HG03520 (cell line): ENCODE measurements at regions not wholly inside any gene's neighbourhood (a gene's known extent, or its start where the extent isn't known, plus 50 kb on each side); places are given as distances from the start of the nearest gene placed in this dataset.

ENCODE experiments used
- ATAC-seq: cut with Tn5 transposase; IDR thresholded peaks from one replicate; pipeline ENCODE4 v1.9.1; 2021; ENCODE audit warnings: mild to moderate bottlenecking, moderate library complexity; ENCODE audit not compliant: unreplicated experiment

DNA sequence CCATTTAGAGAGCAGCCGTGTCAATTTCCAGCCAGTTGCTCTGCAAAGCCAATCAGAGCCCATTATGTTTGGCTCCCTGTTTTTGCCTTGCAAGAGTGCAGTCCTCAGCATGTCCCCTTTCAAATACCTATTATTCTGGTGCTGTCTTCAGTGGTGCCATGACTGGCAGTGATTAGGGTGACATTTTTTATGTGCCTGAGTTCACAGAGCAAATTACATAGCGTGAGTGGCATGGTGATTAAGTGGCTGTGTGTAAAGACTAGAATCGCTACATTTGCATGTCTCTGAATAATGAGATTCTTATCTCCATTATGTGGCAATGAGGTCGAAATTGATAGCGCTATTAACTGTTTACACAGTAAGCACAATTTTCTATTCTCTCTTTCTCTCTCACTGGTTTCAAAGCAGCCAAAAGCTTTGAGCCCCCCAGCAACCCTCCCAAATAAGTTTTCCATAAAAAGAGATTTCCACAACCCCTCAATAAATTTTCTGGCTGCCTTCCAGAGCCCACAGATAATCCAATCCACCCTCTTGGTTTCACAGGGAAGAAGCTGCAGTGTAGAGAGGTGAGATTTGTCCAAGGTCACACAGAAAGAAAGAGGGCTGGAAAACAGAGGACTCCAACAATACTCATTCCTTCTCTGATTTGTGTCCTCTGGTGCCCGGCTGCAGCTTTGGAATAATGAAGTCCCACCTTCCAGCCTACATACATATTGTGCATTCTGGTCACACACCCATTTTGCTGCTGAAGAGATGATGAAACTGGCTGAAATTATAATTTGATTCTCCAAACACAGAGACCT lies 58.8 kb upstream of the NUDT4 start:
- ATAC-seq: no peak

- no peak for ATAC-seq
These were observed 58.1 kb upstream of the NUDT4 start for GRCh38 chr12:93319523-93320050.

- ATAC-seq: no peak
These were observed 54.9 kb upstream of the NUDT4 start for GRCh38 chr12:93322784-93323183.

DNA sequence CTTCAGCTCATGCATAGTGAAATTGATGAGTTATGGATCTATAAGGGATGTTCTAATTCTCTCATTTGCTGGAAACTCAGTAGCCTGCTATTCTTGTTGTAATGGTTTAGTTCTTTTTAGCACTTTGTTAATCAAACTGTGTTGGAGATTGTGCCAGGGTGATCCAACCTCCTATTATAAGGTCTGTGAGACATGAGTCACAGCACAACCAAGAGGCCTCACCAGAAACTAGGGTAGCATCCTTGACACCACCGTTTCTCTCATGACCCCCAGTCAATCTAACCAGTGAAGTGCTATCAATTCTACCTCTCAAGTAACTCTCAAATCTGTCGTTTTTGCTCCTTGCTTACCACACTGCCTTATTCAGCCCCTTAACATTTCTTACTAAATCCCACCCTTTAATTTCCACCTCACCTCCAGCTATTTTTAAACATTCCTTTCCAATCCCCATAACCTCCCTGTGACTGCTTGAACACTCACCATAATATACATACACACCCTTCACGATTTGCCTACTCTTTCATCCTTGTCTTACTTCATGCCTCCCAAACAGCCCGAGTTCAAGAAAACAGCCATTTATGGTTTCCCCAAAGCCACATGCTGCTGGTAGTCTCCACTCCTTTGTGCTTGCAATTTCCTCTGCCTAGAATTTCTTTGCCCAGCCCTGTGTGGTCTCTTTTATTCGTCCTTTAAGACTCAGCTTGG lies 53.9 kb upstream of the NUDT4 start:
- no peak for ATAC-seq

DNA sequence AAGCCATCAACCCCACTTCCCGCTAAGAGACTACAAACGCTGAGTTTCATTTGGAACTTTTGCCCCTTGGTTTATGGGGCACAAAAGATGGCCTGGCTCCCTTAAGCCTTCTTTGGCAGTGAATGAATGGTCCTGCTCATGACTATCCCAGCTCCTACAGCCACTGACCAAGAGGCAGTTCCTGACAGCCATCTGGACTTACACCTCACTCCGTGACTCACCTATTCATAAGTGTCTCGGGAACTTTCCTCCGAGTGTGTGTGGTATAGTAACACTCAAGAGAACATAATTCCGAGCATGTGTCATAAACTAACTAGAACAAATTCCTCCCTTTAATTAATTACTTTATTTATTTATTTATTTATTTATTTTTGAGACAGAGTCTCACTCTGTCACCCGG lies 51.9 kb upstream of the NUDT4 start:
- no peak for ATAC-seq
